Uterus (tissue), 3 donors: ENCODE measurements at regions not wholly inside any gene's neighbourhood (a gene's known extent, or its start where the extent isn't known, plus 50 kb on each side); places are given as distances from the start of the nearest gene placed in this dataset.

Experiments
- DNase-seq, 2 donors: peaks; one replicate each; pipeline ENCODE4 v3.0.0-alpha.2; 2019 to 2020
- H3K27ac ChIP-seq, 2 donors: fragments of 200-600 bp; sonication (generic); 1 replicate in 1 of 2; 2 replicates in 1 of 2; pipeline ENCODE4 v1.5.1; 2016 to 2018
- H3K27me3 ChIP-seq, 2 donors: fragments of 200-600 bp; sonication (generic); one replicate each; pipeline ENCODE4 v1.5.1; 2018 to 2019; ENCODE audit warnings: control low read depth in 1 of 2
- H3K36me3 ChIP-seq, 2 donors: fragments of 200-600 bp; sonication (generic); one replicate each; pipeline ENCODE4 v1.5.1; 2019; ENCODE audit warnings: control low read depth in 1 of 2
- H3K4me1 ChIP-seq, 2 donors: fragments of 200-600 bp; sonication (generic); one replicate each; pipeline ENCODE4 v1.5.1; 2018 to 2019; ENCODE audit warnings: control low read depth in 1 of 2
- H3K4me3 ChIP-seq, 2 donors: fragments of 200-600 bp; sonication (generic); 1 replicate in 1 of 2; 2 replicates in 1 of 2; pipeline ENCODE4 v1.5.1; 2018 to 2019; ENCODE audit warnings: mild to moderate bottlenecking in 1 of 2
- H3K9me3 ChIP-seq, 2 donors: fragments of 200-600 bp; sonication (generic); one replicate each; pipeline ENCODE4 v1.5.1; 2019; ENCODE audit warnings: control low read depth in 1 of 2
- CTCF ChIP-seq, 4 experiments: fragments of 200-600 bp in 2 of 4; fragments of 450-650 bp in 2 of 4; sonication (generic) in 2 of 4; IDR thresholded peaks; one replicate each; pipeline ENCODE4 v1.5.1; 2016 to 2019; ENCODE audit warnings: antibody characterized with exemption in 4 of 4, mild to moderate bottlenecking in 2 of 4, moderate library complexity in 1 of 4
- POLR2A ChIP-seq, 2 donors: fragments of 450-650 bp; IDR thresholded peaks; one replicate each; pipeline ENCODE4 v1.6.1; 2016; ENCODE audit warnings: antibody characterized with exemption in 2 of 2, mild to moderate bottlenecking in 1 of 2, moderate library complexity in 1 of 2
- intact Hi-C: fragments of 100-400 bp; cut with DNase I; formaldehyde crosslinking; loops from one replicate; pipeline ENCODE4 v1.15.1; 2023; ENCODE audit warnings: low total_unique reads
- donor health status: DM: yes; HTN: yes; CAD: no.

GRCh38 chr9:80387828-80388227 is 816.1 kb downstream of the TLE4 start:
- no peak overlapping the region for H3K4me3 ChIP-seq
- intact Hi-C loops = no loop called here
- no peak for TF ChIP-seq CTCF (IDR thresholded peaks at IDR 0.05)
- no peak for TF ChIP-seq POLR2A (IDR thresholded peaks at IDR 0.05)

GRCh38 chr9:80385246-80385645 is 813.5 kb downstream of the TLE4 start:
- Histone ChIP-seq H3K4me3 (no peak overlapping the region), H3K36me3 (no peaks in the 10 kb centered on the region), H3K4me1 (no peaks in the 10 kb centered on the region), H3K27me3 (no peaks in the 10 kb centered on the region), H3K27ac (no peak overlapping the region), H3K9me3 (no peaks in the 10 kb centered on the region)
- DNase-seq = no peak
- TF ChIP-seq CTCF (IDR thresholded peaks at IDR 0.05) (no peak), POLR2A (IDR thresholded peaks at IDR 0.05) (no peak)
- intact Hi-C loops = no loop called here

More at GRCh38 chr9:80387828-80388227, 816.1 kb downstream of the TLE4 start:
- Histone ChIP-seq H3K27ac (no peak overlapping the region), H3K27me3 (no peaks in the 10 kb centered on the region), H3K9me3 (no peaks in the 10 kb centered on the region), H3K4me1 (no peaks in the 10 kb centered on the region), H3K36me3 (no peaks in the 10 kb centered on the region)
- no peak for DNase-seq

- no peaks in the 10 kb centered on the region for H3K9me3 ChIP-seq
- DNase-seq = no peak
- H3K36me3 ChIP-seq = no peaks in the 10 kb centered on the region
- H3K27me3 ChIP-seq = no peaks in the 10 kb centered on the region
- intact Hi-C loops = no loop called here
- H3K4me3 ChIP-seq = no peak overlapping the region
- H3K27ac ChIP-seq = no peak overlapping the region
- no peak for TF ChIP-seq POLR2A (IDR thresholded peaks at IDR 0.05)
- no peak for TF ChIP-seq CTCF (IDR thresholded peaks at IDR 0.05)
- no peaks in the 10 kb centered on the region for H3K4me1 ChIP-seq
Measured at GRCh38 chr9:80383331-80383730, 811.6 kb downstream of the TLE4 start.

- Histone ChIP-seq H3K36me3 (no peaks in the 10 kb centered on the region), H3K4me3 (no peak overlapping the region), H3K27ac (no peak overlapping the region), H3K4me1 (no peaks in the 10 kb centered on the region), H3K9me3 (no peaks in the 10 kb centered on the region), H3K27me3 (no peaks in the 10 kb centered on the region)
- DNase-seq = no peak
- TF ChIP-seq POLR2A (IDR thresholded peaks at IDR 0.05) (no peak), CTCF (IDR thresholded peaks at IDR 0.05) (no peak)
- intact Hi-C loops = no loop called here
Measured at GRCh38 chr9:80382211-80382891, 810.6 kb downstream of the TLE4 start.

- intact Hi-C loops = no loop called here
- TF ChIP-seq CTCF (IDR thresholded peaks at IDR 0.05) (no peak), POLR2A (IDR thresholded peaks at IDR 0.05) (no peak)
- H3K27ac ChIP-seq = no peak overlapping the region
- H3K9me3 ChIP-seq = no peaks in the 10 kb centered on the region
- H3K27me3 ChIP-seq = no peaks in the 10 kb centered on the region
- H3K4me1 ChIP-seq = no peaks in the 10 kb centered on the region
- no peak for DNase-seq
- H3K36me3 ChIP-seq = no peaks in the 10 kb centered on the region
- H3K4me3 ChIP-seq = no peak overlapping the region
Measured at GRCh38 chr9:80380301-80380700, 808.5 kb downstream of the TLE4 start.
